HG03039 (cell line): ENCODE measurements at regions not wholly inside any gene's neighbourhood (a gene's known extent, or its start where the extent isn't known, plus 50 kb on each side); places are given as distances from the start of the nearest gene placed in this dataset.

Experiments used
- ATAC-seq: cut with Tn5 transposase; IDR thresholded peaks from one replicate; pipeline ENCODE4 v1.9.1; 2021; ENCODE audit warnings: mild to moderate bottlenecking, moderate library complexity; ENCODE audit not compliant: unreplicated experiment

DNA sequence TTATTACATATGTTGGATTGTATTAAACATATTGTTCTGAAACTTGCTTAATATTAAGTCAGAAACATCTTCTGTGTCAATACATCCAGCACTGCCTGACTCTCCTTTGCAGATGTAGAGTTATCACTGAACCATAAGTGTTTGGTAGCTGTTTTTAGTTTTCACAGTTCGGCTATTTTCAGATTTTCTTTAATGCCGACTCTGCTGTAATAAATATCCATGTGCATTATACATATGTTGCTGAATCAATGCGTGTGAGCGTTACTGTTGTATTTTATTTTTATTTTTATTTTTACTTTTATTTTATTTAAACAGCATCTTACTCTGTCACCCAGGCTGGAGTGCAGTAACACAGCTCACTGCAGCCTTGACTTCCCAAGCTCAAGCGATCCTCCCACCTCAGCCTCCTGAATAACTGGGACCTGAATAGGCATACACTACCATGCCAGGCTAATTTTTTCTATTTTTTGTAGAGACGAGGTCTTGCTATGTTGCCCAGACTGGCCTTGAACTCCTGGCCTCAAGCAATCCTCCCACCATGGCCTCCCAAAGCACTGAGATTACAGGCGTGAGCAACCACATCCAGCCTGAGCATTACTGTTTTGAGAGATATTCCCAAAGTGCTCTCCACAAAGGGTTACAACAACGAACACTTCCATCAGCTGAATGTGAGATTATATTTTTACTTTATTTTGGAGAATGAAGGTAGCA is 50.7 kb upstream of the NOCT start:
- ATAC-seq: no peak

DNA sequence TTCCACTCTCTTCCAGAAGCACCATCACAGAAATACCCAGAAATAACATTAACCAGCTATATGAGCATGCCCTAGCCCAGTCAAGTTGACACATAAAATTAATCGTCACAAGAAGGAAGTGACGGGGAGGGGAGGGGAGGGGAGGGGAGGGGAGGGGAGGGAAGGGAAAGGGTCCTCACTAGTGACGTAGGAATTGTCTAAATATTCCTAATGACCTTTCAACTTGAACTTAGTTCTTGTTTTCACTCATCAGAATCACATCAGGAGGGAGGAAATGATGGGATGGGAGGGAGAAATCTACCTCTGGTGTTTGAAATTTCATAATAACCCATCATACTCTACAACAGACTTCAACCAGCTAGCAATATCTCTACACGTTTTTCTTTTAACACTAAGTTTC is 52.2 kb upstream of the NOCT start:
- no peak for ATAC-seq

- no peak for ATAC-seq
Observed at GRCh38 chr4:138961664-138962063, 53.9 kb upstream of the NOCT start.

DNA sequence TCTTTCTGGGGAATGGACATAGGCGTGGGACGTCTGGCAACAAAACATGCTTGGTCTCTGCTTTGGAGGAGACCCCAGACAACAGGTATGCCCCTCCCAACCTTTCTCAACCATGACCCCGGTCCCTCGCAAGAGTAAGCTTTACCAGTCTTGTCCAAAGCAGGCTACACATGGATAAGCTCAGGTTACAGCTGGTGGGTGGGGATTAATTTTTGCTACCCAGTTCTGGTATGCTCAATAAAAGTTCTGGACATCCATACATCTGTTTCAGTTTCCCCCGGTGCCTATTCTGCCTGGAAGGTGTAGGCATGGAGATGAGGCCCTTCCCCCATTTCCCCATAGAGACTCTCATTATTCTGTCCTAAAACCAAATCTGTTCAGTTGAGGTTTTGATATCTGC is 54.5 kb upstream of the NOCT start:
- ATAC-seq: no peak

GRCh38 chr4:138960175-138960710 is 55.3 kb upstream of the NOCT start:
- ATAC-seq: no peak

- ATAC-seq: no peak
Observed at GRCh38 chr4:138959097-138959815, 56.3 kb upstream of the NOCT start.

DNA sequence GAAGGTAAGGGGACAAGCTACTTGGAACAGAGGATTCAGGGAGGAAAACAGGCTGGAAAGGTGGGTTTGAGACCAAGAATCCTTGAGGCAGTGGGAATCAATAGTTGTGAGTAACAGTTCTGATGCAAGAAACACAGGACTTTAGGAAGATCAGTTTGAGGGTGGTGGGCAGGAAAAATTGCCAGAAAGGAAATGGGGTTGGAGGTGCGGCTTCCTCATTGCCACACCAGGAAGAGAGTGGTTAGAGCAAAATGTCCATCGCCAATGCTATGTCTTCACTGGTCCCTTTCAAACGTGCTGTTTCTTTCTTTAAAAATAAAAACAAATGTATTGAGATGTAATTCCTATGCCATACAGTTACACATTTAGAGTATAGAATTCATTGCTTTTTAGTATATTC is 57.1 kb upstream of the NOCT start:
- no peak for ATAC-seq

DNA sequence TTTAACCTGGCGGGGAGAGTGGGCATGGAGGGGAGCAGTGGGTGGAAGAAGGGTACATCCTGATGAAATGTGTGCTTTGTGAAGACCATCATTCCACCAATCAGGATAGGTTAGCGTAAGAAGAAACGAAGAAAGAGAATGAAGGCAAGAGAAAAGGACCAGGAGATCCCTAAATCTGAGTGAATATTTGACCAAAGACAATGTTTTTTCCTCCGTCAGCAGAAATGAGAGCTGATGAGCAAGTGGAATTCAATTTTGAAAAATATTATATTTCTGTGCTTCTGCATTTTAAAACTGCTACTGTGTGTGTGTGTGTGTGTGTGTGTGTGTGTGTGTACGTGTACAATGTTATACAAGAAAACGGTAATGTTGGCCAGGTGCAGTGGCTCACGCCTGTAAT is 58.3 kb upstream of the NOCT start:
- no peak for ATAC-seq

DNA sequence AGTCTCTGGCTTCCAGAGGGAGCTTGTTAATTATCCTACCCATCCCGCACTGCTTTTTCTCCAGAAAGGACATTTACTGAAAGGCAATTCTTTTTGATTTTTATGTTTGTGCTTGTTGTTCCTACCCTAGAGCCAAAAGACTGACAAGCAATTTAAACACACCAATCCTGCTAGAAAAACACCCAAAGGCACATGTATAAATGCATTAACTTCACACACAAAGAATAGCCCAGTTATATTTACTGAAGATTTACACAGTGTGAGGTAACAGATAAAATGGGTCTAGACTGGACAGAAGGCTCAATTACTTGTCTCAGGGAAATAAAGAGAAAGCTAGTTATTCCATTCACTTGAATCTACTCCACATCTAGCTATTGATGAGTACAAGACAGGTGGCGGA is 61.2 kb upstream of the NOCT start:
- ATAC-seq: no peak

GRCh38 chr4:138953961-138954371 is 61.6 kb upstream of the NOCT start:
- no peak for ATAC-seq

DNA sequence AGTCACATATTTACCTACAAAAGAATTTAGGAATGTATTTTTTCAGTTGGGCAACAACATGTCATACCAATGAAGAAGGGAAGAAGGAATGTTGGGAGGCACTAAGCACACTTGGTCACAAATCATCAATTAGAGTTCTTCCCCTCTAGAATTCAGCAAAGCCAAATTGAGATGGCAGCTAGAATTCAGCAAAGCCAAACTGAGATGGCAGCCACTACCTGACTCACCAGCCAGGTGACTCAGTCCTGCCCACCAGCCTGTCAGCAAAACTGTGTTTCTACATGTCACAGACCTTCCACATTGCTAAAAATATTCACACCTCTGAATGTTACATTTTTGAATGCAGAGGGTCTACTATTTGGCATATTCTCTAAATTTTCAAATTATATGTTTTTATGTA is 63.2 kb upstream of the NOCT start:
- ATAC-seq: no peak

GRCh38 chr4:138951764-138952163 is 63.8 kb upstream of the NOCT start:
- ATAC-seq: no peak

DNA sequence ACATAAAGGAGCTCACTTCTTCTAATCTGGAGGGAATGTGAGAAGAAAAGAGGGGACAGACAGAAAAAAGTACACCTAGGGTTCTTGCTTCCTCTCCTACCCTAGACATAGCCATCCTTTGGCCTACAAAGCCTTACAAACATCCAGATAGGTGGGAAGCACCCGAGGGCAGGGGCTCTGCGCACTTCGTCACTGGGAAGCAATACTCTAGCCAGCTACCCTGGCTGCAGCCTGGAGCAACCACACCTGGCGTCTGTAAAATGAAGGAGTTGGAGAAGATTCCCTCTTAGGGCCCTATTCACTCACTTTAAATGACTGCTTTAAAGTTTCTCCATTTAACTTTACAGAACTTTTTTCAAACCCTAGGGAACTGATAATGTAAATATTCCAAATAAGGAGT is 65.7 kb upstream of the NOCT start:
- no peak for ATAC-seq

GRCh38 chr4:138948918-138949317 is 66.7 kb upstream of the NOCT start:
- ATAC-seq: no peak

DNA sequence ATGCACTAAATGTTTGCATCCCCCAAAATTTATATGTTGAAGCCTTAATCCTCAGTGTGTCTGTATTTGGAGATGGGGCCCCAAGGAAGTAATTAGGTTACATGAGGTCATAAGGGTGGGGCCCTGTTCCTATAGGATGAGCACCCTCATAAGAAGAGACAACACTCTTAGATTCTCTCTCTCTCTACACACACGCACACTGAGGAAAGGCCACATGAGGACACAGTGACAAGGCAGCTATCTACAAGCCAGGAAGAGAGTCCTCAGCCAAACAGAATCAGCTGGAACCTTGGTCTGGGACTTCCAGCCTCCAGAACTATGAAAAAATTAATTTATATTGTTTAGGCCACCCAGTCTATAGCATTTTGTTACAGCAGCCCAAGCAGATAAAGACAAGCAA is 69.3 kb upstream of the NOCT start:
- ATAC-seq: no peak

- ATAC-seq: no peak
Observed at GRCh38 chr4:138945840-138946239, 69.7 kb upstream of the NOCT start.

GRCh38 chr4:138945401-138945800 is 70.2 kb upstream of the NOCT start:
- ATAC-seq: no peak

DNA sequence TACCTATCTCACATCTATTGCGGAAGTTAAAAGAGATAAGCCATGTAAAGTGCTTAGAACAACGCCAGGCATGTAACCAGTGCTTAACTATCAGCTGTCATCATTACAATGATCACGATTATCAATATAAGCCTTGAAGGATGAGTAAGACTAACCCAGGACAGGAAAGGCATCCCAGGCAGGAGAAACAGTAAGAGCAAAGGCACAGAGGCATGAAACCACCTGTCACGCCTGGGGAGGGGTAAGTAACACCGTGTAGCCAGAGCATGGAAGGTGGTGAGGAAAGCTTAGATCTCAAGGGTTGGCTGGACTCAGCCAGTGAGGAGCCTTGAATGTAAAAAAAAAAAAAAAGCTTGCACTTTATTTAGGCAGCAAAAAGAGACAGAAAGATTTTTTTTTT is 71.7 kb upstream of the NOCT start:
- ATAC-seq: no peak

DNA sequence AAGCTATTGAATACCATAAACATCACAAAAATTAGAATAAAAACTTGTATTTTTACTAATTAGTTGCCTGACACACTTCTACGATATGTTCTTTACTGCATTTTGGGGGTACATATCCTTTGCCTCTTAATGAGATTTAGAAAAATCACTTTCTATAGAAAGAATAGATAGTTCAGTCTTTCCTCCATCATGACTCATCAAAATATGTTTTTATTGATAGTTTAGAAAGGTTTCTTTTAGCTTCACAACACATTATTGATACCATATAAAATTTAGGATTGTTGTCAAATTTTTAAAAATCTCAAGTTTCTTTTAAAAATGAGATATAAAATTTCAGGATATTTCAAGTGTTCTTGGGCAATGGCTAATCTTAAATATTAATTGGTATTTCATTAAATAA is 74.5 kb upstream of the NOCT start:
- ATAC-seq: no peak

DNA sequence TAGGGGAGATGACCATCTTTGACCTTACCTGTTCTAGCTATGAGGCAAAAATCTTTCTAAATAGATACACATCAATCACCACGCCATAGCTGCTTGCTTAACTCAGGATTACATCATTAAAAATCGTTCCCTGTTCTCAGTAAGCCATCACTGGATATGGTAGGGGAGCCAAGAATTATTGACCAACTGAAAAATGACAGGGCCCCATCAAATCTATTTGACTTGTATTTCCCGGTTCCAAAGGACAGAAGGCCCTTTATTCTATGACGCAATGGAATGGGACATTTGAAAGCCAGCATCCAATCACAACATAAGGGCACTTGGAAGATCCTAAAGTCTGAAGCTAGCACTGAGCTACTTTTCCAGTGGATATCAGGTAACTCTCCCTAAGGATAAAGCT is 75.6 kb upstream of the NOCT start:
- ATAC-seq: no peak

DNA sequence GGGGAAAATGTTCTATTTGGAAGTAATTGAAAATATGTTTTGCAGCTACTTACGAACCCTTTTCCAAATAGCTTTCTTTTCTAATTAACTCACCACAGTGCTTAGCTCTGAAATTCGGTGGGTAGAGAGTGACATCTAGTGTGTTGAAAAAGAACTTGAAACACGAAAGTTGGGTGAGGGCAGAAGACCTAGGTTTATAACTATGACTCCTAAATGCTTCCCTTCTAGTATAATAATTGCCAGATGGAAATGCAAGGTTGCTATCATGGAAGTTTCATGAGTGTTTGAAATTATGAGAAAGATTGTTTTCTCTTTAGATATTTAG is 77.3 kb upstream of the NOCT start:
- ATAC-seq: no peak

- ATAC-seq: no peak
Observed at GRCh38 chr4:138935135-138935807, 80.3 kb upstream of the NOCT start.
